Gastrocnemius medialis (tissue), 4 donors: ENCODE measurements at regions not wholly inside any gene's neighbourhood (a gene's known extent, or its start where the extent isn't known, plus 50 kb on each side); places are given as distances from the start of the nearest gene placed in this dataset.

Experiments used
- CTCF ChIP-seq, 5 experiments: fragments of 450-650 bp in 3 of 5; fragments of 200-600 bp in 2 of 5; sonication (generic) in 2 of 5; IDR thresholded peaks in 4 of 5; conservative IDR thresholded peaks in 1 of 5; 1 replicate in 4 of 5; 2 replicates in 1 of 5; pipeline ENCODE4 v1.5.1; 2016 to 2019; ENCODE audit warnings: antibody characterized with exemption in 5 of 5, mild to moderate bottlenecking in 3 of 5, moderate library complexity in 3 of 5
- POLR2A ChIP-seq, 2 donors: fragments of 450-650 bp; IDR thresholded peaks; one replicate each; pipeline ENCODE4 v1.6.1; 2017; ENCODE audit warnings: antibody characterized with exemption in 2 of 2, mild to moderate bottlenecking in 2 of 2, moderate library complexity in 2 of 2

- TF ChIP-seq CTCF (IDR thresholded peaks at IDR 0.05 in 4 of 5, conservative IDR thresholded peaks at IDR 0.05 in 1 of 5) (no peak), POLR2A (IDR thresholded peaks at IDR 0.05) (no peak)
These were observed 482.0 kb upstream of the SALL3 start for GRCh38 chr18:78497641-78498040.
